EL (cell line): ENCODE measurements at regions not wholly inside any gene's neighbourhood (a gene's known extent, or its start where the extent isn't known, plus 50 kb on each side); places are given as distances from the start of the nearest gene placed in this dataset.
"Not testable (repeated sequence)": the region's sequence is repeated elsewhere in the genome, so short reads cannot be mapped to it uniquely, and the experiment has no call there.

ENCODE experiments used
- DNase-seq: peaks from one replicate; pipeline ENCODE4 v3.0.0-alpha.2; 2016

- DNase-seq = no peak
Measured at GRCh38 chr14:82759656-82760055, 1226.0 kb upstream of the SEL1L start.

- no peak for DNase-seq
Measured at GRCh38 chr14:82766123-82766522, 1232.5 kb upstream of the SEL1L start.

- no peak for DNase-seq
Measured at GRCh38 chr14:82766996-82767395, 1233.3 kb upstream of the SEL1L start.

- no peak for DNase-seq
Measured at GRCh38 chr14:82776958-82777357, 1243.3 kb upstream of the SEL1L start.

- no peak for DNase-seq
Measured at GRCh38 chr14:82778008-82778590, 1244.4 kb upstream of the SEL1L start.

GRCh38 chr14:82778601-82779000, 1244.9 kb upstream of the SEL1L start:
- no peak for DNase-seq

- DNase-seq = no peak
Measured at GRCh38 chr14:82779301-82779700, 1245.6 kb upstream of the SEL1L start.

GRCh38 chr14:82785756-82786482, 1252.3 kb upstream of the SEL1L start:
- no peak for DNase-seq

- no peak for DNase-seq
Measured at GRCh38 chr14:82786483-82786880, 1252.8 kb upstream of the SEL1L start.

- no peak for DNase-seq
Measured at GRCh38 chr14:82796086-82796485, 1262.4 kb upstream of the SEL1L start.

- DNase-seq = no peak
Measured at GRCh38 chr14:82798276-82798675, 1264.6 kb upstream of the SEL1L start.

- DNase-seq = no peak
Measured at GRCh38 chr14:82805892-82806825, 1272.5 kb upstream of the SEL1L start.

- DNase-seq = no peak
Measured at GRCh38 chr14:82811246-82811645, 1277.6 kb upstream of the SEL1L start.

GRCh38 chr14:82814339-82814738, 1280.7 kb upstream of the SEL1L start:
- DNase-seq = not testable (repeated sequence)

- DNase-seq = no peak
Measured at GRCh38 chr14:82830596-82830995, 1296.9 kb upstream of the SEL1L start.

- DNase-seq = no peak
Measured at GRCh38 chr14:82836256-82836950, 1302.8 kb upstream of the SEL1L start.

- no peak for DNase-seq
Measured at GRCh38 chr14:82837611-82838140, 1304.0 kb upstream of the SEL1L start.

GRCh38 chr14:82850576-82850975, 1316.9 kb upstream of the SEL1L start:
- no peak for DNase-seq

- no peak for DNase-seq
Measured at GRCh38 chr14:82854131-82854530, 1320.5 kb upstream of the SEL1L start.

GRCh38 chr14:82854901-82855300, 1321.2 kb upstream of the SEL1L start:
- no peak for DNase-seq

GRCh38 chr14:82855912-82856391, 1322.3 kb upstream of the SEL1L start:
- DNase-seq = no peak

- no peak for DNase-seq
Measured at GRCh38 chr14:82861313-82861712, 1327.7 kb upstream of the SEL1L start.

GRCh38 chr14:82872494-82872893, 1338.8 kb upstream of the SEL1L start:
- no peak for DNase-seq
